K562 (cell line): ENCODE measurements at regions not wholly inside any gene's neighbourhood (a gene's known extent, or its start where the extent isn't known, plus 50 kb on each side); places are given as distances from the start of the nearest gene placed in this dataset.

ENCODE experiments used
- CBX5 ChIP-seq: IDR thresholded peaks from 2 replicates; pipeline ENCODE4 v1.6.1; 2014; ENCODE audit warnings: low read depth, borderline replicate concordance
- CHD1 ChIP-seq: fragments of 200-600 bp; sonication (generic); IDR thresholded peaks from one replicate; pipeline ENCODE4 v1.6.1; 2012; ENCODE audit warnings: mild to moderate bottlenecking, moderate library complexity, low read length, inconsistent platforms
- E2F1 ChIP-seq: sonication (generic); formaldehyde crosslinking; IDR thresholded peaks from 2 replicates; pipeline ENCODE4 v1.8.1; 2023; ENCODE audit warnings: mild to moderate bottlenecking, missing genetic modification reagents, moderate library complexity
- HMG20A ChIP-seq: fragments of 450-650 bp; formaldehyde crosslinking; conservative IDR thresholded peaks from 2 replicates; pipeline ENCODE4 v1.4.0; 2020; ENCODE audit warnings: mild to moderate bottlenecking, mixed read lengths
- JUNB ChIP-seq: fragments of 450-650 bp; formaldehyde crosslinking; conservative IDR thresholded peaks from 2 replicates; pipeline ENCODE4 v1.4.0; 2020; ENCODE audit warnings: mild to moderate bottlenecking
- KDM2B ChIP-seq: fragments of 250-450 bp; sonication (Bioruptor Pico); IDR thresholded peaks from 2 replicates; pipeline ENCODE4 v1.8.0; 2021; ENCODE audit warnings: mild to moderate bottlenecking, moderate library complexity
- KLF13 ChIP-seq: fragments of 450-650 bp; IDR thresholded peaks from 2 replicates; pipeline ENCODE4 v1.6.1; 2016; ENCODE audit warnings: missing genetic modification characterization, low read depth, mild to moderate bottlenecking, missing compliant biosample characterization, moderate library complexity, borderline replicate concordance
- MBD1 ChIP-seq: fragments of 250-450 bp; sonication (Bioruptor Pico); IDR thresholded peaks from 2 replicates; pipeline ENCODE4 v1.8.0; 2022; ENCODE audit warnings: inconsistent platforms
- NCOA6 ChIP-seq: fragments of 450-650 bp; IDR thresholded peaks from 2 replicates; pipeline ENCODE4 v1.6.1; 2017; ENCODE audit warnings: mild to moderate bottlenecking
- PHF20 ChIP-seq: fragments of 450-650 bp; IDR thresholded peaks from 2 replicates; pipeline ENCODE4 v1.6.1; 2018; ENCODE audit not compliant: partially characterized antibody
- RBM14 ChIP-seq: fragments of 200-400 bp; formaldehyde crosslinking; IDR thresholded peaks from 2 replicates; pipeline ENCODE4 v1.6.1; 2018; ENCODE audit warnings: low read depth, mild to moderate bottlenecking, low read length, moderate library complexity, borderline replicate concordance; ENCODE audit not compliant: insufficient read depth
- RCOR1 ChIP-seq, 2 experiments: IDR thresholded peaks; 2 replicates each; pipeline ENCODE4 v1.6.1; 2012; ENCODE audit warnings: low read depth in 2 of 2, low read length in 2 of 2, borderline replicate concordance in 1 of 2, improper control_type of control experiment in 1 of 2
- RFX1 ChIP-seq: fragments of 450-650 bp; IDR thresholded peaks from 2 replicates; pipeline ENCODE4 v1.6.1; 2016; ENCODE audit warnings: mild to moderate bottlenecking, moderate library complexity
- TBP ChIP-seq: optimal IDR thresholded peaks from 2 replicates; pipeline ENCODE3; 2011; ENCODE audit warnings: low read depth, low read length, improper control_type of control experiment
- TRIM25 ChIP-seq: fragments of 450-650 bp; IDR thresholded peaks from 2 replicates; pipeline ENCODE4 v1.7.0; 2016; ENCODE audit warnings: borderline replicate concordance
- ZBTB43 ChIP-seq: sonication (generic); formaldehyde crosslinking; IDR thresholded peaks from 2 replicates; pipeline ENCODE4 v1.8.0; 2023; ENCODE audit warnings: mild to moderate bottlenecking, missing genetic modification reagents
- ZNF583 ChIP-seq: fragments of 250-450 bp; sonication (Bioruptor Pico); IDR thresholded peaks from 2 replicates; pipeline ENCODE4 v1.4.0; 2020
- ZNF655 ChIP-seq: fragments of 250-450 bp; sonication (Bioruptor Pico); IDR thresholded peaks from 2 replicates; pipeline ENCODE4 v1.5.0; 2021

GRCh38 chr13:21297914-21298831 lies 121.7 kb downstream of the MRPL57 start (continued):
- TF ChIP-seq RBM14 (no peak), KLF13 (tag) (peak; percentile 75; the same call in 1 of the 2 replicates), CHD1 (no peak), ZNF583 (CRISPR knock-in tag) (no peak), HMG20A (CRISPR knock-in tag) (no peak), E2F1 (CRISPR knock-in tag) (no peak), TBP (no peak), KDM2B (CRISPR knock-in tag) (no peak), JUNB (no peak), CBX5 (no peak), ZNF655 (CRISPR knock-in tag) (no peak), ZBTB43 (no peak), NCOA6 (peak; percentile 94), TRIM25 (no peak), RCOR1 (IDR thresholded peaks at IDR 0.05; ENCODE audit: borderline replicate concordance in 1 of 2, low read depth in 2 of 2, low read length in 2 of 2) (peak in 1 of 2 experiments; percentile 55; a peak in 1 of 4 replicates), RFX1 (peak; percentile 89), PHF20 (no peak), MBD1 (CRISPR knock-in tag) (no peak)
